OCI-LY7 (cell line): ENCODE measurements at regions not wholly inside any gene's neighbourhood (a gene's known extent, or its start where the extent isn't known, plus 50 kb on each side); places are given as distances from the start of the nearest gene placed in this dataset.

Experiments used
- BruUV-seq: library from RNA; stranded (reverse); fragments of 400-500 nt; replicated peaks from 2 replicates; lab custom pipeline; 2021; lab: Mats Ljungman, UMichigan
- CTCF ChIA-PET: fragments of 300-600 bp; sonication (Branson Sonifier 250); formaldehyde crosslinking; loops from one replicate; lab custom pipeline; 2022; ENCODE audit warnings: antibody characterized with exemption; ENCODE audit not compliant: unreplicated experiment; lab: Charles Lee
- POLR2A ChIA-PET: fragments of 300-600 bp; sonication (Branson Sonifier 250); formaldehyde crosslinking; loops from one replicate; lab custom pipeline; 2022; ENCODE audit warnings: antibody characterized with exemption; lab: Charles Lee
- DNase-seq: peaks from one replicate; pipeline ENCODE4 v3.0.0-alpha.2; 2015; ENCODE audit warnings: low spot score
- H2AFZ ChIP-seq: fragments of 200-600 bp; sonication (generic), shearing (Covaris generic); 2 replicates; pipeline ENCODE4 v1.6.1; 2014; ENCODE audit warnings: mild to moderate bottlenecking, antibody characterized with exemption, low read length, moderate library complexity
- H3K27ac ChIP-seq: fragments of 200-600 bp; sonication (generic); 2 replicates; pipeline ENCODE4 v1.5.1; 2014; ENCODE audit warnings: mixed run types, low read depth, mild to moderate bottlenecking, moderate library complexity, low read length, inconsistent platforms; ENCODE audit not compliant: poor library complexity, severe bottlenecking
- H3K36me3 ChIP-seq: fragments of 200-600 bp; sonication (generic); 2 replicates; pipeline ENCODE4 v1.6.1; 2014; ENCODE audit warnings: mild to moderate bottlenecking, antibody characterized with exemption, low read length, moderate library complexity, mixed read lengths; ENCODE audit not compliant: insufficient read depth
- H3K4me1 ChIP-seq: fragments of 200-600 bp; sonication (generic); 2 replicates; pipeline ENCODE4 v1.5.1; 2014; ENCODE audit warnings: mild to moderate bottlenecking, low read length; ENCODE audit not compliant: insufficient read depth, poor library complexity, severe bottlenecking
- H3K4me2 ChIP-seq: fragments of 200-600 bp; sonication (generic); 2 replicates; pipeline ENCODE4 v1.6.1; 2014; ENCODE audit warnings: mild to moderate bottlenecking, low read length
- H3K4me3 ChIP-seq: fragments of 200-600 bp; sonication (generic); 2 replicates; pipeline ENCODE4 v1.5.1; 2014; ENCODE audit warnings: mild to moderate bottlenecking, low read depth, low read length; ENCODE audit not compliant: poor library complexity, severe bottlenecking
- H3K79me2 ChIP-seq: fragments of 200-600 bp; sonication (generic); 2 replicates; pipeline ENCODE4 v1.6.1; 2016; ENCODE audit warnings: low read depth, mild to moderate bottlenecking, low read length, moderate library complexity, mixed read lengths; ENCODE audit not compliant: insufficient read depth
- H3K9me2 ChIP-seq: fragments of 200-600 bp; sonication (generic); 2 replicates; pipeline ENCODE4 v1.6.1; 2016; ENCODE audit warnings: mild to moderate bottlenecking, low read length, mixed read lengths; ENCODE audit not compliant: insufficient read depth
- H3K9me3 ChIP-seq: fragments of 200-600 bp; sonication (generic); 2 replicates; pipeline ENCODE4 v1.6.1; 2014; ENCODE audit warnings: mild to moderate bottlenecking, mixed run types, low read length, mixed read lengths
- H4K20me1 ChIP-seq: fragments of 200-600 bp; sonication (generic); 2 replicates; pipeline ENCODE4 v1.6.1; 2014; ENCODE audit warnings: mild to moderate bottlenecking, antibody characterized with exemption, low read length, moderate library complexity, mixed read lengths; ENCODE audit not compliant: insufficient read depth
- CTCF ChIP-seq: fragments of 200-600 bp; sonication (generic); conservative IDR thresholded peaks from 2 replicates; pipeline ENCODE4 v1.5.1; 2014; ENCODE audit warnings: mild to moderate bottlenecking, antibody characterized with exemption, low read length, moderate library complexity, mixed read lengths
- EZH2phosphoT487 ChIP-seq: fragments of 200-600 bp; sonication (generic); IDR thresholded peaks from 2 replicates; pipeline ENCODE4 v1.6.1; 2018; ENCODE audit warnings: low read depth, borderline replicate concordance, mild to moderate bottlenecking, mixed run types, antibody characterized with exemption, low read length, moderate library complexity, mixed read lengths
- intact Hi-C: fragments of 100-400 bp; cut with micrococcal nuclease; formaldehyde crosslinking; loops from one replicate; pipeline ENCODE4 v1.10.0; 2022; ENCODE audit not compliant: unreplicated experiment

- TF ChIP-seq CTCF, result no peak
- no peak for TF ChIP-seq EZH2phosphoT487
- Histone ChIP-seq H3K27ac (no peak overlapping the region), H3K79me2 (no peaks in the 10 kb centered on the region), H3K4me3 (no peak overlapping the region), H3K4me2 (no peak overlapping the region), H2AFZ (no peak overlapping the region), H3K9me3 (no peaks in the 10 kb centered on the region), H3K36me3 (no peaks in the 10 kb centered on the region), H4K20me1 (no peaks in the 10 kb centered on the region), H3K9me2 (no peaks in the 10 kb centered on the region), H3K4me1 (no peaks in the 10 kb centered on the region)
- no TSS peak for BruUV-seq
- intact Hi-C loops, result no loop called here
- ChIA-PET CTCF (no interaction called here), POLR2A (no interaction called here)
- no peak for DNase-seq
Observed at GRCh38 chr18:73696698-73697097, 450.9 kb downstream of the FBXO15 start.

GRCh38 chr18:73696171-73696570 lies 451.5 kb downstream of the FBXO15 start:
- Histone ChIP-seq H3K9me3 (no peaks in the 10 kb centered on the region), H3K9me2 (no peaks in the 10 kb centered on the region), H3K4me3 (no peak overlapping the region), H4K20me1 (no peaks in the 10 kb centered on the region), H3K27ac (no peak overlapping the region), H3K4me2 (no peak overlapping the region), H3K79me2 (no peaks in the 10 kb centered on the region), H3K4me1 (no peaks in the 10 kb centered on the region), H3K36me3 (no peaks in the 10 kb centered on the region), H2AFZ (no peak overlapping the region)
- ChIA-PET POLR2A (interaction anchor here (0.7 kb wide), 1 partner anchor 61 kb away, joined by 3 read pairs; no protein-coding TSS in a partner anchor), CTCF (no interaction called here)
- BruUV-seq, result no TSS peak
- no peak for DNase-seq
- no peak for TF ChIP-seq EZH2phosphoT487
- TF ChIP-seq CTCF, result no peak
- intact Hi-C loops, result no loop called here

- TF ChIP-seq CTCF (no peak), EZH2phosphoT487 (no peak)
- no peaks in the 10 kb centered on the region for H3K36me3 ChIP-seq
- H2AFZ ChIP-seq, result no peak overlapping the region
- H3K9me2 ChIP-seq, result no peaks in the 10 kb centered on the region
- H3K27ac ChIP-seq, result no peak overlapping the region
- no peaks in the 10 kb centered on the region for H4K20me1 ChIP-seq
- DNase-seq, result no peak
- BruUV-seq, result no TSS peak
- no peaks in the 10 kb centered on the region for H3K79me2 ChIP-seq
- H3K4me3 ChIP-seq, result no peak overlapping the region
- intact Hi-C loops, result no loop called here
- no peak overlapping the region for H3K4me2 ChIP-seq
- ChIA-PET POLR2A (no interaction called here), CTCF (no interaction called here)
- H3K4me1 ChIP-seq, result no peaks in the 10 kb centered on the region
- H3K9me3 ChIP-seq, result no peaks in the 10 kb centered on the region
Observed at GRCh38 chr18:73693091-73693490, 454.5 kb downstream of the FBXO15 start.
